IMR-90 (cell line): ENCODE measurements at regions not wholly inside any gene's neighbourhood (a gene's known extent, or its start where the extent isn't known, plus 50 kb on each side); places are given as distances from the start of the nearest gene placed in this dataset.

Experiments
- ATAC-seq: fragments of 200-7000 bp; cut with Tn5 transposase; 2 replicates; pipeline ENCODE4 v1.9.1; 2020; ENCODE audit warnings: low read depth, mild to moderate bottlenecking, moderate library complexity
- BruUV-seq: library from RNA; stranded (reverse); fragments of 400-500 nt; replicated peaks from 2 replicates; lab custom pipeline; 2021; lab: Mats Ljungman, UMichigan
- CTCF ChIA-PET: fragments of 300-600 bp; formaldehyde crosslinking; extraction: SDS; loops from one replicate; lab custom pipeline; 2021; ENCODE audit warnings: antibody characterized with exemption; lab: Yijun Ruan, JAX
- POLR2A ChIA-PET: fragments of 300-600 bp; sonication (Branson Sonifier 250); formaldehyde crosslinking; loops from one replicate; lab custom pipeline; 2022; ENCODE audit warnings: antibody characterized with exemption; ENCODE audit not compliant: unreplicated experiment; lab: Charles Lee
- DNase-seq: peaks from one replicate; pipeline ENCODE4 v3.0.0; 2013
- H2AFZ ChIP-seq: replicated peaks from 2 replicates; pipeline ENCODE3; 2013; ENCODE audit warnings: low read length, mild to moderate bottlenecking; ENCODE audit not compliant: poor library complexity
- H2AK5ac ChIP-seq: 2 replicates; pipeline ENCODE4 v1.6.1; 2013; ENCODE audit warnings: low read depth, low read length, inconsistent platforms
- H2AK9ac ChIP-seq: replicated peaks from 2 replicates; pipeline ENCODE3; 2013; ENCODE audit warnings: mild to moderate bottlenecking, low read depth, low read length, moderate library complexity; ENCODE audit not compliant: poor library complexity
- H2BK120ac ChIP-seq: 2 replicates; pipeline ENCODE4 v1.6.1; 2013; ENCODE audit warnings: low read depth, low read length, inconsistent platforms
- H2BK15ac ChIP-seq: 3 replicates; pipeline ENCODE4 v1.6.1; 2013; ENCODE audit warnings: low read depth, low read length, inconsistent platforms
- H2BK20ac ChIP-seq: 2 replicates; pipeline ENCODE4 v1.6.1; 2013; ENCODE audit warnings: low read depth, mild to moderate bottlenecking, inconsistent platforms, low read length, moderate library complexity
- H2BK5ac ChIP-seq: 2 replicates; pipeline ENCODE4 v1.6.1; 2013; ENCODE audit warnings: mild to moderate bottlenecking, low read depth, low read length, inconsistent platforms; ENCODE audit not compliant: poor library complexity, severe bottlenecking
- H3K14ac ChIP-seq: replicated peaks from 2 replicates; pipeline ENCODE4 v1.6.1; 2013; ENCODE audit warnings: low read depth, low read length, inconsistent platforms
- H3K18ac ChIP-seq: 2 replicates; pipeline ENCODE4 v1.6.1; 2013; ENCODE audit warnings: low read depth, low read length, control low read depth
- H3K23ac ChIP-seq: 2 replicates; pipeline ENCODE4 v1.6.1; 2013; ENCODE audit warnings: low read depth, low read length, inconsistent platforms
- H3K27ac ChIP-seq: 2 replicates; pipeline ENCODE4 v1.5.1; 2013; ENCODE audit warnings: mild to moderate bottlenecking, control low read depth, low read length; ENCODE audit not compliant: insufficient read depth
- H3K27me3 ChIP-seq: 2 replicates; pipeline ENCODE4 v1.6.1; 2013; ENCODE audit warnings: low read length; ENCODE audit not compliant: control insufficient read depth, insufficient read depth
- H3K36me3 ChIP-seq: 2 replicates; pipeline ENCODE4 v1.6.1; 2013; ENCODE audit warnings: low read length, mixed read lengths; ENCODE audit not compliant: control insufficient read depth, insufficient read depth
- H3K4ac ChIP-seq: 2 replicates; pipeline ENCODE4 v1.6.1; 2013; ENCODE audit warnings: low read depth, low read length, inconsistent platforms
- H3K4me1 ChIP-seq: 2 replicates; pipeline ENCODE4 v1.6.1; 2013; ENCODE audit warnings: low read length, mixed read lengths; ENCODE audit not compliant: control insufficient read depth, insufficient read depth
- H3K4me2 ChIP-seq: 2 replicates; pipeline ENCODE4 v1.6.1; 2013; ENCODE audit warnings: low read depth, mild to moderate bottlenecking, control low read depth, low read length, moderate library complexity
- H3K4me3 ChIP-seq: 2 replicates; pipeline ENCODE4 v1.5.1; 2013; ENCODE audit warnings: low read depth, mild to moderate bottlenecking, control low read depth, low read length, moderate library complexity; ENCODE audit not compliant: insufficient read depth
- H3K56ac ChIP-seq: 2 replicates; pipeline ENCODE4 v1.6.1; 2013; ENCODE audit warnings: low read length, inconsistent platforms; ENCODE audit not compliant: insufficient read depth; ENCODE audit errors: extremely low read depth
- H3K79me1 ChIP-seq, 2 experiments: 2 replicates each; pipeline ENCODE4 v1.6.1; 2013; ENCODE audit warnings: low read length in 2 of 2, inconsistent platforms in 1 of 2, low read depth in 1 of 2
- H3K9ac ChIP-seq: 2 replicates; pipeline ENCODE4 v1.6.1; 2013; ENCODE audit warnings: low read depth, low read length, control low read depth
- H3K9me1 ChIP-seq: 2 replicates; pipeline ENCODE4 v1.6.1; 2013; ENCODE audit warnings: low read length, inconsistent platforms; ENCODE audit not compliant: insufficient read depth
- H3K9me3 ChIP-seq: 2 replicates; pipeline ENCODE4 v1.6.1; 2013; ENCODE audit warnings: low read length; ENCODE audit not compliant: control insufficient read depth, insufficient read depth
- H4K20me1 ChIP-seq: 2 replicates; pipeline ENCODE4 v1.6.1; 2013; ENCODE audit warnings: low read length, inconsistent platforms; ENCODE audit not compliant: insufficient read depth
- H4K5ac ChIP-seq: 2 replicates; pipeline ENCODE4 v1.6.1; 2013; ENCODE audit warnings: mild to moderate bottlenecking, low read depth, low read length, control low read depth
- H4K8ac ChIP-seq, 2 experiments: 2 replicates each; pipeline ENCODE4 v1.6.1; 2013; ENCODE audit warnings: low read depth in 2 of 2, low read length in 2 of 2, control low read depth in 1 of 2, inconsistent platforms in 1 of 2
- H4K91ac ChIP-seq: 2 replicates; pipeline ENCODE4 v1.6.1; 2013; ENCODE audit warnings: low read depth, low read length, inconsistent platforms; ENCODE audit not compliant: insufficient read depth
- BHLHE40 ChIP-seq: fragments of 150-350 bp; IDR thresholded peaks from 2 replicates; pipeline ENCODE4 v1.6.1; 2016; ENCODE audit warnings: mild to moderate bottlenecking, low read depth, low read length
- CEBPB ChIP-seq: IDR thresholded peaks from 2 replicates; pipeline ENCODE4 v1.6.1; 2012; ENCODE audit warnings: low read depth, low read length, improper control_type of control experiment
- CHD1 ChIP-seq: IDR thresholded peaks from 2 replicates; pipeline ENCODE4 v1.6.1; 2012; ENCODE audit warnings: low read depth, low read length, improper control_type of control experiment
- FOS ChIP-seq: fragments of 150-350 bp; IDR thresholded peaks from 2 replicates; pipeline ENCODE4 v1.6.1; 2016; ENCODE audit warnings: low read depth, low read length
- MAZ ChIP-seq: IDR thresholded peaks from 2 replicates; pipeline ENCODE4 v1.6.1; 2012; ENCODE audit warnings: low read depth, mild to moderate bottlenecking, low read length, improper control_type of control experiment, moderate library complexity, borderline replicate concordance
- RAD21 ChIP-seq: IDR thresholded peaks from 2 replicates; pipeline ENCODE4 v1.6.1; 2012; ENCODE audit warnings: low read length, improper control_type of control experiment
- RCOR1 ChIP-seq: IDR thresholded peaks from 2 replicates; pipeline ENCODE4 v1.6.1; 2012; ENCODE audit warnings: mild to moderate bottlenecking, low read length, improper control_type of control experiment; ENCODE audit not compliant: insufficient replicate concordance
- SMC3 ChIP-seq: fragments of 150-350 bp; IDR thresholded peaks from 2 replicates; pipeline ENCODE4 v1.6.1; 2016; ENCODE audit warnings: low read depth, mild to moderate bottlenecking, antibody characterized with exemption, low read length, moderate library complexity
- USF2 ChIP-seq: fragments of 150-350 bp; IDR thresholded peaks from 2 replicates; pipeline ENCODE4 v1.6.1; 2017; ENCODE audit warnings: mild to moderate bottlenecking, antibody characterized with exemption, low read length, low read depth
- WGBS, 2 experiments: methylation state at CpG; one replicate each; pipeline versions ENCODE4 v1.1.5 to v1.1.7; 2013; ENCODE audit warnings: missing lambda C conversion rate in 2 of 2; ENCODE audit not compliant: insufficient read length in 1 of 2; ENCODE audit errors: extremely low coverage in 2 of 2; 5-methylcytosine and 5-hydroxymethylcytosine counted together
- dilution Hi-C: fragments of 300-500 bp; cut with HindIII; formaldehyde crosslinking; loops from one replicate; pipeline ENCODE4 v1.14.3; 2018; ENCODE audit warnings: low sequenced_read_pairs; ENCODE audit not compliant: unreplicated experiment
- in situ Hi-C: fragments of 300-500 bp; cut with MboI; formaldehyde crosslinking; loops from 3 replicates; pipeline ENCODE4 v1.14.3; 2019; ENCODE audit warnings: low sequenced_read_pairs, inconsistent platforms, mixed read lengths
- intact Hi-C: fragments of 100-400 bp; cut with micrococcal nuclease; formaldehyde crosslinking; loops from 2 replicates; pipeline ENCODE4 v1.10.0; 2022

GRCh38 chr18:72104851-72105250 is 439.3 kb downstream of the CBLN2 start:
- Histone ChIP-seq H3K4me3 (no peak overlapping the region), H2BK120ac (no peak overlapping the region), H2BK20ac (no peak overlapping the region), H3K14ac (no peak overlapping the region), H2AK5ac (no peak overlapping the region), H3K79me1 (no peaks in the 10 kb centered on the region), H3K36me3 (no peaks in the 10 kb centered on the region), H3K4ac (no peak overlapping the region), H3K27ac (no peak overlapping the region), H3K56ac (no peak overlapping the region), H3K27me3 (no peaks in the 10 kb centered on the region), H3K4me2 (no peak overlapping the region), H4K5ac (no peak overlapping the region), H4K8ac (no peak overlapping the region), H3K9me3 (peaks cover 3% of the 10 kb centered on the region), H2AFZ (no peak overlapping the region), H3K4me1 (no peaks in the 10 kb centered on the region), H3K18ac (no peak overlapping the region), H3K23ac (no peak overlapping the region), H3K9me1 (no peaks in the 10 kb centered on the region), H2BK5ac (no peak overlapping the region), H2BK15ac (no peak overlapping the region), H3K9ac (no peak overlapping the region), H4K20me1 (no peaks in the 10 kb centered on the region), H2AK9ac (no peak overlapping the region), H4K91ac (no peak overlapping the region)
- dilution Hi-C loops (no loop called here), in situ Hi-C loops (no loop called here), intact Hi-C loops (no loop called here)
- ChIA-PET CTCF (no interaction called here), POLR2A (no interaction called here)
- WGBS, 2 experiments = no CpG with 5 or more reads among the region's 4 CpGs
- DNase-seq = no peak
- TF ChIP-seq BHLHE40 = no peak
- no peak for TF ChIP-seq CHD1
- no peak for TF ChIP-seq SMC3
- TF ChIP-seq USF2 = no peak
- no peak for TF ChIP-seq MAZ
- TF ChIP-seq RAD21 = no peak
- TF ChIP-seq RCOR1 = no peak
- TF ChIP-seq FOS = no peak
- no peak for TF ChIP-seq CEBPB
- no peak for ATAC-seq
- BruUV-seq = no TSS peak
